ENCODE measurements at regions not wholly inside any gene's neighbourhood (a gene's known extent, or its start where the extent isn't known, plus 50 kb on each side); places are given as distances from the start of the nearest gene placed in this dataset.

DNA sequence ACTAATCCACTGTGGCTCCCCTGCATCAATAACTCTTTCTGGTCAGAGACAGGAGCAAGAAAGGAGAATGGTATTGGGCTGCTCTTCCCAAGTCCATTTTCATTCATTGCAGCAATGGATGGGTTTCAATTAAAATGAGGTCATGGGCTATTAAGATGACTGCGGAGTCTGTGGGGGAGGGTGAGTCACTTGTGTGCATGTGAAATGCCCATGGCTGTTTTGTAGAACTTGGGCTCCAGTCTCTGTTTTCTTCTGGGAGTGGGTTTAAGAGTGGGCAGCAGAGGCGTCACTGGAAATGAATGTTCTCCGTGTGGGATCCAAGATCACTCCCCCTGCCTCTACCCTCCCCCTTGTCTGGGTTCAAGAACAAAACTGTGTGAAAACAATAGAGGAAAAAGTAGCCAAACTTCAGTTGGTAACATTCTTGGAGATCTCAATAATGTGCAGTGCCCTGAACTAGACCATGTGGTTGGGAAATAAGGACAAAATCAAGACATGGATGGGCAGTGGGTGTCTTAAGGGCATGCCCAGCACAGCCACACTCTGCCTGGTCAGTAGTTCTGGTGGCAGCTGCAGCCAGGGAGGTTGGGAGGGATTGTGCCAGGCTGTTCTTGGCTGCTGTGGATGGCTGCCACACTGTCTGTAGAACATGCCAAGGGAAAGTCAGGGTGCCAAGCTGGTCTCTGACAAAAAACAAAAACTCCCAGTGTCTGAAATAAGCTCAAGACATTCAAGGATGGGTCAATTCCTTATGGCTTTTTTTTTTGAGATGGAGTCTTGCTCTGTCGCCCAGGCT is 68.2 kb upstream of the CXCR4 start:
- no peak for DNase-seq (ENCODE audit: low read depth in 2 of 2)

DNA sequence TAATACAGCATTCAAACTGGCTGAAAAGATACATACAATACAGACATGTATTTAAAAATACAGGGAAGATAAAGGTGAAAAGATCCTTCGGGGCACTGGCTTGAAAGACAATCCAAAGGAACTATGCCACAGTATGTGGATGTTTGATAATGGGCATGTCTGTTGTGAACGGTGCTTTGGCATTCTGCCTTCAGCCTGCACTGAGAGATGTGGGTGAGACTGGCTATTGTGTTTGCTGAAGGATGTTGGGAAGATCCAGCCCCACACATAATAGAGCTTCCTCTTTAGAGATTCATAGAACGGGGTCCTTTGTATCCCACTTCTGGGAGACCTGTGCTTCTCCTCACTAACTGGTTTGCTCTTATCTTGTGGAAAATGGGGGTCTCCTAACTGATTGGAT is 65.1 kb upstream of the CXCR4 start:
- DNase-seq (ENCODE audit: low read depth in 2 of 2) = no peak

DNA sequence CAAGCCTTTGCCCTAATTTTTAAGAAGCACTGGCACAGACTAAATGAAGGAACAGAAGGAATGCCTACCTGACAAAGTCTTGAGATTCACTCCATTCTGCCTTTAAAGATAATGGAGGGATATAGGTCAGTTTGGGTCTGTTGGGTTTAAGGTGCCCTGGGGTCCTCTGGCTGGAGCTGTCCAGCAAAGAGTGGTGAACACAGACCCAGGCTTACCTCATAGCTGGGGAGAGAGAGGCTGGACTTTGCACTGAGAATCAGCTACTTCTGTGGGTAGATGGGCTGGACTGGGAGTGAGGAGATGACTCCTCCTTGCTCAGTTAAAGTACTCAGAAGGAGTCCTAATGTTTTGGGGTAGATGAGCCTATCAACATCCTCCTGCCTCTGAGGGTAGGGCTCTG is 64.4 kb upstream of the CXCR4 start:
- DNase-seq (ENCODE audit: low read depth in 2 of 2) = no peak

DNA sequence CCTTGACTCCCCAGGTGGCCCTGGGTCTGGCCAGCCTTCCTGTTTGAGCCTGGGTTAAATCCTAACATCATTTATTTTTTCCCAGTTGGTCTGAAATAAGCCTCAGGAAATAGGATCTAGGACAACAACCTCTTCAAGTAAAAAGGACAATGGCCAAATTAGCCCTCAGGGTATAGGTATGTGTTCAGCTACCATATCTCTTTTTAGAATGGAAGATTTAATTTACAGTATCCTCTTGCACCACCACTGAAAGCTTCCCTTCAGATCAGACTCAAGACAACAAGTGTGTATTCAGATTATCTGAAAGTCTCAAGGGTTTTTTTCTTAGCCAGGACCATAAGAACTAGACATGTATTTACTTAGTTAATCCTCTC is 61.6 kb upstream of the CXCR4 start:
- DNase-seq (ENCODE audit: low read depth in 2 of 2) = no peak

DNA sequence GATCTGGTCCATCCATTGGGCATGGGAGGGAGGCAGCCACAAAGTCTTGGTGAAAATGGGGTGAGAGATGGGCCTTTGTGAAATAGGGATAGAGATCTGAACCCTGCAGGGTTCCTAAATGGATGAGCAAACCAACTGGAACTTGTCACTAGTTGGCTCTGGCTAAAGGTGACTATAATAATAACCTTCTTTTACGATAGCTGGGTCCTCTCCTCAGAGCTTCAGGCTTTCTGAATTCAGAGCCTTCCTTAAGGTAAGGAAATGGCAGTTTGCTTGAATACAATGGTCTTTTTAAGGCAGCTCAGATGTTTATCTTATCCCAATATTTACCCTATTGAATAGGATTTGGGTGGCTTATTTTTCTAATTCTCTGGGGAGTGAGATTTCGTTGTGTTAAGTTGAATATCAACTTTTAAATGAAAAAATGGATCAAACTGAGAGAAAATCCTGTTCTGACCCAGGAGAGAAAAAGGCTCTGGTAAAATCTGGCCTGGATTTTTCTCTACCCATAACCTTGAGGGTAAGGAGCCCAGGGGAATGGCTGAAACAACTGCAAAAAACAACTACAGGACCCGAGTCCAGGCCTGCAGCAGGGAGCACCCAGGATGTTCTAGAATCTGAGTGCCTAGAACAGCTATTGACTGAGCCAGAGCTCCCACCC is 61.1 kb upstream of the CXCR4 start:
- DNase-seq (ENCODE audit: low read depth in 2 of 2) = no peak

DNA sequence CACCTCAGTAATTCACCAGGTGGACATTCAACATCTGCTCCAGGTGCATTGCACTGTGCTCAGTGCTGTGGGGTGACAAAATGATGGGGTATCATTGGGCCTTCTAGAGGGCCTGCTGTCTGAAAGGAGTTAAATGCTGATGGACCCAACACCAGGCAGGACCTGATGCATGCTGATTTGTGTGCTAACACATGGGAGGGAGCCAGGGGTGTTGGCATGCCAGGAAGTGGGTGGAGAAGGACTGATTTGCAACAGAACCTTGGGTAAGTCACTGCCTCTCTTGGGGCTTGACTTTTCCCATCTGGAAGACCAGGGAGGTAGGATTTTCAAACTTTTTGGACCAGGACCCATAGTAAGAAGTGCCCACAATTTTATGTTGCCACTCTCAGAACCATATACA is 57.9 kb upstream of the CXCR4 start:
- DNase-seq (ENCODE audit: low read depth in 2 of 2) = no peak

GRCh38 chr2:136175466-136175865 is 57.5 kb upstream of the CXCR4 start:
- no peak for DNase-seq (ENCODE audit: low read depth in 2 of 2)

DNA sequence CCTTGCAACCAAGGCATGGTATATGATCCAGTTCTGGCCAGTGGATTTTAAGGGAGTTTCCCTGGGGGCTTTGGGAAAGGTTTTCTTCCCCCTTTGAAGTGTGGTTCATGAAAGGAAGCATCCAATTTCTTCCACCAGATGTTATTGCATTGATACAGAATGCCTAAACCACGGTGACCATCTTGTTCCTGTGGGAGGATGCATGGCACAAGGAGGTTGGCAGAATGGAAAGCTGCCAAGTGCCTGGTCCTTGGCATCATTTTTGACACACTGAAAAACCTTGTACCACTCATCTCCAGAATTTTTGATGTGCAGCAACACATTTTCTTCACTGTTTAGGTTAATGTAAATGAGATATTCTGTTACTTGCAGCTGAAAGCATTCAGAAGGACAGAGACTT is 55.2 kb upstream of the CXCR4 start:
- DNase-seq (ENCODE audit: low read depth in 2 of 2) = no peak

- no peak for DNase-seq (ENCODE audit: low read depth in 2 of 2)
These were observed 53.3 kb upstream of the CXCR4 start for GRCh38 chr2:136171223-136171622.

- DNase-seq (ENCODE audit: low read depth in 2 of 2) = no peak
These were observed 50.8 kb upstream of the CXCR4 start for GRCh38 chr2:136168720-136169119.

DNA sequence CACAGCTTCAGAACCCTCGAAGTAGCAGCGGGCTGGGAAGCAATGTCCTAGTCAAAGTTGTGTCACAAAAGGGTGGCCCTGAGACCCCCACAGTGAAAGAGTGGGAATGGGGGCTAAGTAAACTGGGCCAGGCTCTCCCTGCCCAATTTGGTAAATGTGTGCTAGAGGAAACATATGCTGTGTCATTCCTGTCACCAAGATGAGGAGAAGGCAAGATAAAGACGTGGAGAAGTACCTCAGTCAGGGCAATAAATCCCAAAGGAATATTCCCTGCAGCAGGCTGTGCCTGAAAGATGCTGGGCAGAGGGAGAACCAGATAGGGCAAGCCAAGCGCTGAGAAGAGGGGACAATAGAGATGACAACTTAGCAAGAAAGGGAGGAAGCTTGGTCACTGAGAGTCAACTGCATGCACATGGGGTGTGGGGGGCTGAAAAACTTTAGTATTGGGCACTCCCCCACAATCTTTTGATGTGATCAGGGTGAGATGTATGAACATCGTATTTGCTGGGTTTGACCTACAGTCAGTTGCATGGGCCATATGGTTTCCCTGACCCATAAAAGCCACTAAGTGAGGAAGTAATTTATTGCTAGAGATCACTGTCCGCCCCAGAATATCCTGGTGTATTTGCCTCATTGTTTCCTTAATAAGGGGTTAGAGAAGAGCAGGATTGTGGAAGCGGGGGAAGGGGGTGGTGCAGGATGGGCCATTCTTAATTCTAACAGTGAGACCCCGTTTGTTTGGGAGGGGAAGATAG is 49.9 kb upstream of the CXCR4 start:
- no peak for DNase-seq (ENCODE audit: low read depth in 2 of 2)
